HEK293T (cell line): ENCODE measurements at regions not wholly inside any gene's neighbourhood (a gene's known extent, or its start where the extent isn't known, plus 50 kb on each side); places are given as distances from the start of the nearest gene placed in this dataset.

Experiments used
- CTCF ChIA-PET: fragments of 350-600 bp; formaldehyde crosslinking; extraction: SDS; loops from one replicate; lab custom pipeline; 2021; ENCODE audit warnings: antibody characterized with exemption, inconsistent platforms; lab: Yijun Ruan, JAX
- POLR2A ChIA-PET: fragments of 350-600 bp; formaldehyde crosslinking; extraction: SDS; loops from one replicate; lab custom pipeline; 2020; ENCODE audit warnings: antibody characterized with exemption, inconsistent platforms; lab: Yijun Ruan, JAX
- DNase-seq: peaks from one replicate; pipeline ENCODE4 v3.0.0; 2012; ENCODE audit warnings: mixed read lengths; ENCODE audit errors: extremely low spot score
- ARNT ChIP-seq: fragments of 450-650 bp; IDR thresholded peaks from 2 replicates; pipeline ENCODE4 v1.6.1; 2017; ENCODE audit warnings: mild to moderate bottlenecking
- BHLHE40 ChIP-seq: fragments of 450-650 bp; IDR thresholded peaks from 2 replicates; pipeline ENCODE4 v1.6.1; 2016; ENCODE audit warnings: mild to moderate bottlenecking, moderate library complexity, borderline replicate concordance
- CTBP1 ChIP-seq: fragments of 450-650 bp; IDR thresholded peaks from 2 replicates; pipeline ENCODE4 v1.6.1; 2016; ENCODE audit warnings: borderline replicate concordance
- ELF4 ChIP-seq: fragments of 450-650 bp; IDR thresholded peaks from 2 replicates; pipeline ENCODE4 v1.6.1; 2017; ENCODE audit warnings: antibody characterized with exemption
- FOXA1 ChIP-seq: fragments of 450-650 bp; IDR thresholded peaks from 2 replicates; pipeline ENCODE4 v1.6.1; 2016; ENCODE audit warnings: mild to moderate bottlenecking
- FOXK2 ChIP-seq: fragments of 450-650 bp; IDR thresholded peaks from 2 replicates; pipeline ENCODE4 v1.6.1; 2016; ENCODE audit warnings: mild to moderate bottlenecking
- FOXM1 ChIP-seq: fragments of 450-650 bp; IDR thresholded peaks from 2 replicates; pipeline ENCODE4 v1.6.1; 2017; ENCODE audit warnings: mild to moderate bottlenecking, borderline replicate concordance
- HDGF ChIP-seq: fragments of 450-650 bp; IDR thresholded peaks from 2 replicates; pipeline ENCODE4 v1.6.1; 2017; ENCODE audit warnings: antibody characterized with exemption, borderline replicate concordance
- L3MBTL2 ChIP-seq: fragments of 450-650 bp; conservative IDR thresholded peaks from 2 replicates; pipeline ENCODE4 v1.6.1; 2016; ENCODE audit warnings: mild to moderate bottlenecking
- LEF1 ChIP-seq: fragments of 450-650 bp; IDR thresholded peaks from 2 replicates; pipeline ENCODE4 v1.6.1; 2017; ENCODE audit warnings: mild to moderate bottlenecking, borderline replicate concordance
- NFRKB ChIP-seq: fragments of 450-650 bp; IDR thresholded peaks from 2 replicates; pipeline ENCODE4 v1.6.1; 2016; ENCODE audit warnings: mild to moderate bottlenecking, moderate library complexity
- PKNOX1 ChIP-seq: fragments of 450-650 bp; IDR thresholded peaks from 2 replicates; pipeline ENCODE4 v1.6.1; 2016
- SP1 ChIP-seq: fragments of 450-650 bp; IDR thresholded peaks from 2 replicates; pipeline ENCODE4 v1.6.1; 2017
- SUZ12 ChIP-seq: fragments of 450-650 bp; IDR thresholded peaks from 2 replicates; pipeline ENCODE4 v1.6.1; 2016; ENCODE audit warnings: mild to moderate bottlenecking
- TARDBP ChIP-seq: fragments of 450-650 bp; IDR thresholded peaks from 2 replicates; pipeline ENCODE4 v1.6.1; 2016
- ZNF384 ChIP-seq: fragments of 450-650 bp; IDR thresholded peaks from 2 replicates; pipeline ENCODE4 v1.6.1; 2016

DNA sequence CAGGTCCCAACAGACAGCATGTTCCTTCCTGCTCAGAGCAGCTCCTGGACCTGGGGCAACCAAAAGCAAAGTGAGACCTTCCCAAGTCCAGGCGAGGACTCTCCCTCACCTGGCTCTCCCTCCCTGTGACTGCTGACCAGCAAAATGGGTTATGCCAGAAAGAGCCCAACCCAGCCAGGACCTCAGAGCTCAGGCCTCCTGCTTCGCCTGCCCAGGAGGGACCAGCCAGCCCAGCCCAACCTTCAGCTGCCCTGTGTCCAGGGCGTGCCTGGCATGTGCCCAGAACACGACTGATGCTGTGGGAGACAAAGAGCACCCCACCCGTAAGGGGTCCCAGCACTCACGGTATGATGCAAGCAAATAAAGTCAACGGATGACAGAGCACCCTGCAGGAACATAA, 74.0 kb upstream of the CST7 start:
- CTCF ChIA-PET, result interaction anchor here (0.6 kb wide), 1 partner anchor 225 kb away, joined by 3 read pairs; no protein-coding TSS in a partner anchor
- DNase-seq, result no peak
- TF ChIP-seq SUZ12 (no peak), ELF4 (no peak), HDGF (no peak), BHLHE40 (no peak), NFRKB (no peak), L3MBTL2 (no peak), FOXK2 (no peak), CTBP1 (no peak), PKNOX1 (no peak), TARDBP (no peak)

DNA sequence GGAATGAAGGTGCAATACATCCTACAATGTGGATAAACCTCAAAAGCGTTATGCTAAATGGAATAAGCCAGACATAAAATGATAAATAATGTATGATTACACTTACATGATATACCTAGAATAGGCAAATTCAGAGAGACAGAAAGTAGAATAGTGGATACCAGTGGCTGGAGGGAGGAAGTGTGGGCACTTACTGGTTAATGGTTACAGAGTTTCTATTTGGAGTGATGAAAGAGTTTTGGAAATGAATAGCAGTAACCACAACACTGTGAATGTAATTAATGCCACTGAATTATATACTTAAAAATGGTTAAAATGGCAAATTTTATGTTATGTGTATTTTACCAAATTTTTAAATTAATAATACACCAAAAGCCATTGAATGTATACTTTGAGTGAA, 71.4 kb upstream of the CST7 start:
- ChIA-PET POLR2A (no interaction called here), CTCF (no interaction called here)
- DNase-seq, result no peak
- TF ChIP-seq ELF4, result no peak
- no peak for TF ChIP-seq NFRKB
- TF ChIP-seq FOXK2, result no peak
- TF ChIP-seq ARNT, result no peak
- TF ChIP-seq FOXA1, result no peak
- TF ChIP-seq ZNF384, result no peak
- no peak for TF ChIP-seq SUZ12
- TF ChIP-seq LEF1, result no peak
- TF ChIP-seq L3MBTL2, result no peak
- TF ChIP-seq PKNOX1, result no peak
- no peak for TF ChIP-seq SP1
- no peak for TF ChIP-seq TARDBP

More for the DNA sequence above, 74.0 kb upstream of the CST7 start:
- POLR2A ChIA-PET, result no interaction called here

GRCh38 chr20:24878657-24879056, 70.4 kb upstream of the CST7 start:
- TF ChIP-seq CTBP1, result no peak
- TF ChIP-seq L3MBTL2, result no peak
- TF ChIP-seq HDGF, result no peak
- TF ChIP-seq LEF1, result no peak
- TF ChIP-seq ELF4, result no peak
- TF ChIP-seq TARDBP, result no peak
- TF ChIP-seq ARNT, result no peak
- no peak for TF ChIP-seq NFRKB
- no peak for TF ChIP-seq BHLHE40
- DNase-seq, result no peak
- ChIA-PET POLR2A (no interaction called here), CTCF (no interaction called here)

GRCh38 chr20:24879875-24880274, 69.2 kb upstream of the CST7 start:
- DNase-seq, result no peak
- no peak for TF ChIP-seq ELF4
- no peak for TF ChIP-seq SP1
- no peak for TF ChIP-seq FOXK2
- no peak for TF ChIP-seq TARDBP
- TF ChIP-seq PKNOX1, result no peak
- TF ChIP-seq L3MBTL2, result no peak
- no peak for TF ChIP-seq CTBP1
- TF ChIP-seq LEF1, result no peak
- TF ChIP-seq FOXM1, result no peak
- TF ChIP-seq HDGF, result no peak
- TF ChIP-seq NFRKB, result no peak
- TF ChIP-seq FOXA1, result no peak
- no peak for TF ChIP-seq SUZ12
- TF ChIP-seq ARNT, result no peak
- CTCF ChIA-PET, result no interaction called here
- POLR2A ChIA-PET, result no interaction called here

DNA sequence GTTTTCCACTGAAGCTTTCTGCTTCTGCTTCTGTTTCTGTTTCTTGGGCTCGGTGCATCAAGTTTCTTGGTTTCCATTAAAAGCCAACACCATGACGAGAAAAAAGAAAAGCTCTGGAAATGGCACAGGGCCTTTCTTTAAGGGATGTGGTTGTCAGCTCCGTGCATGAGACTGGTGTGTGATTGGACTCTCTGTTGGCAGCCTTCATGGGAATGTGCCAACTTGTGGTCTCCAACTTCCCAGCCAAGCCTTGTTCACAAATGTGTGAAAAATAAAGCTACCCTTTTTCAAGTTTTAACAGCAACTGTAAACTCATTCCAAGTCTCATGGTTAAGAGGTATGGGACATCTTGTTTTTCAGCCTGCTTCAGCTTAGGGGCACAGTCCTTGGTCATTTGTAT, 68.7 kb upstream of the CST7 start:
- ChIA-PET CTCF (no interaction called here), POLR2A (no interaction called here)
- no peak for DNase-seq
- TF ChIP-seq CTBP1, result no peak
- TF ChIP-seq NFRKB, result no peak
- TF ChIP-seq FOXM1, result no peak
- TF ChIP-seq BHLHE40, result no peak
- TF ChIP-seq FOXA1, result no peak
- TF ChIP-seq SUZ12, result no peak
- no peak for TF ChIP-seq PKNOX1
- no peak for TF ChIP-seq ZNF384
- no peak for TF ChIP-seq HDGF
- TF ChIP-seq SP1, result no peak
- TF ChIP-seq L3MBTL2, result no peak
- no peak for TF ChIP-seq TARDBP
- no peak for TF ChIP-seq LEF1
- TF ChIP-seq FOXK2, result no peak
- no peak for TF ChIP-seq ELF4
- TF ChIP-seq ARNT, result no peak

GRCh38 chr20:24890286-24890685, 58.8 kb upstream of the CST7 start:
- POLR2A ChIA-PET, result no interaction called here
- no peak for TF ChIP-seq CTBP1
- TF ChIP-seq FOXK2, result no peak
- TF ChIP-seq TARDBP, result no peak
- no peak for TF ChIP-seq LEF1
- no peak for TF ChIP-seq NFRKB
- TF ChIP-seq SP1, result no peak
- TF ChIP-seq ELF4, result no peak
- TF ChIP-seq BHLHE40, result no peak
- TF ChIP-seq L3MBTL2, result no peak
- TF ChIP-seq FOXA1, result no peak
- TF ChIP-seq PKNOX1, result no peak
- TF ChIP-seq HDGF, result no peak
- TF ChIP-seq ARNT, result no peak
- TF ChIP-seq SUZ12, result no peak
- TF ChIP-seq FOXM1, result no peak
- TF ChIP-seq ZNF384, result no peak
- CTCF ChIA-PET, result no interaction called here
- DNase-seq, result no peak
